ENCODE measurements at regions not wholly inside any gene's neighbourhood (a gene's known extent, or its start where the extent isn't known, plus 50 kb on each side); places are given as distances from the start of the nearest gene placed in this dataset.

DNA sequence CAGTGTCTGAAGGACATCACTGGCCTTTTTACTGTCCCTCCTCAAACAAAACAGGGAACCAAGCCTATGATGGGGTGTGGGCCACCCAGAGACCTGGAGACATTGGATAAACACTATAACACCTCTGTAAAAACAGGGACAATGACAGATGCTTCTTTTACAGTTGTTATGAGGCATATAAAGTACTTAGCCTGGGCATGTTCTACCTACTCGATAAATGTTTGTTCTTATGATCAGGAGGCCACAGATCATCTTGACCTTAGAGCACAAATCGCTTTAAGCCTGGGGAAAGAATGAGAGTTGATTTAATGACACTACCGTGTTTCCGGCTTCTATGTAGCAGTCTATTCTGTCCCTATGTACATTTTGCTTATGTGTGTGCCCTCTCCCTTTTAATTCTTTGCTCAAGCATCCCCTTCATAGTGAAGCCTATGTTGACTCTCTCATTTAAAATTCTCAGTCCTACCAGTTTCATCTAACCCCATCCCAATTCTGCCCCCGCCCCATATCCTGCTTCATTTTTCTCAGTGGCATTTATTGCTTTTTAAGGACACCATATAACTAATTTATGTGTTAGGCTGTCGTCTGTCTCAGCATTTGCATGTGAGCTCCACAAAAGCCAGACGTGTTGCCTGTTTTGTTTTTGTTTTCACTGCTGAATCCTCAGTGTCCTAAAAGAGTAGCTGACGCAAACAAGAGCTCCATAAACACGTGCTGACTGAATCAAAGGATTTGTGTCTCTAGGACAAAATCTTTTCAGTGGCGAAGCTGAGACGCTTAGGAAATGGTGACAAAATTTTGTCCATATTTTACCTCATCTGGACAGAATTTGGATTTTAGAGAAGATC, 182.3 kb upstream of the ST6GAL2 start:
- Histone ChIP-seq H3K27me3 (ENCODE audit: control insufficient read depth, insufficient read depth, low read length) (no peaks in the 10 kb centered on the region), H3K27ac (ENCODE audit: low read depth, low read length) (no peak overlapping the region), H3K4me1 (ENCODE audit: control insufficient read depth, insufficient read depth, low read length) (peaks cover 5% of the 10 kb centered on the region; the same call in 1 of the 2 replicates), H3K36me3 (ENCODE audit: control insufficient read depth, insufficient read depth, low read length) (no peaks in the 10 kb centered on the region), H3K9ac (ENCODE audit: low read depth, low read length) (no peak overlapping the region), H3K9me3 (ENCODE audit: control insufficient read depth, insufficient read depth, low read length) (no peaks in the 10 kb centered on the region), H3K4me3 (ENCODE audit: low read depth, low read length) (no peak overlapping the region)

DNA sequence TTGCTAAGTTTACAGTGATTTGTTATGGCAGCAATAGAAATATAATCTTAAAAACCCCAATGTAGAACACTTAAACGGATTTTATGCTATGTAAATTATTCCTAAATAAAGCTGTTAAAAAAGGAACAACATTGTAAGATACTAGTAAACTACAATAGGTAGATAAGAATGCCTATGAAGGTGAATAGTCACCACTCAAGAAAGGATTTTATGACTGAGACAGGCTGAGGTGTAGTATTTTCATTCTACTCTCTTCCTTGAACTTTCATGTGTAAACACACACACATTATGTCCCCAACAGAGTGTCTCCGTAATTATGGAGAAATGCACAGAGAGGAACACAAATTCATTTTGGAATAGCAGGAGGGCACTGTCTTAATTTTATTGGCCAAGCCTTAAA, 183.9 kb upstream of the ST6GAL2 start:
- H3K27me3 ChIP-seq (ENCODE audit: control insufficient read depth, insufficient read depth, low read length), result no peaks in the 10 kb centered on the region
- H3K27ac ChIP-seq (ENCODE audit: low read depth, low read length), result no peak overlapping the region
- H3K9me3 ChIP-seq (ENCODE audit: control insufficient read depth, insufficient read depth, low read length), result no peaks in the 10 kb centered on the region
- peaks cover 5% of the 10 kb centered on the region; the same call in 1 of the 2 replicates for H3K4me1 ChIP-seq (ENCODE audit: control insufficient read depth, insufficient read depth, low read length)
- no peaks in the 10 kb centered on the region for H3K36me3 ChIP-seq (ENCODE audit: control insufficient read depth, insufficient read depth, low read length)
- H3K9ac ChIP-seq (ENCODE audit: low read depth, low read length), result no peak overlapping the region
- no peak overlapping the region for H3K4me3 ChIP-seq (ENCODE audit: low read depth, low read length)

GRCh38 chr2:107072150-107072940, 186.4 kb upstream of the ST6GAL2 start:
- peaks cover 4% of the 10 kb centered on the region; the same call in 1 of the 2 replicates for H3K4me1 ChIP-seq (ENCODE audit: control insufficient read depth, insufficient read depth, low read length)
- no peak overlapping the region for H3K4me3 ChIP-seq (ENCODE audit: low read depth, low read length)
- no peaks in the 10 kb centered on the region for H3K27me3 ChIP-seq (ENCODE audit: control insufficient read depth, insufficient read depth, low read length)
- no peak overlapping the region for H3K27ac ChIP-seq (ENCODE audit: low read depth, low read length)
- no peaks in the 10 kb centered on the region for H3K36me3 ChIP-seq (ENCODE audit: control insufficient read depth, insufficient read depth, low read length)
- H3K9me3 ChIP-seq (ENCODE audit: control insufficient read depth, insufficient read depth, low read length), result no peaks in the 10 kb centered on the region
- no peak overlapping the region for H3K9ac ChIP-seq (ENCODE audit: low read depth, low read length)

GRCh38 chr2:107078584-107078983, 192.6 kb upstream of the ST6GAL2 start:
- H3K9me3 ChIP-seq (ENCODE audit: control insufficient read depth, insufficient read depth, low read length), result no peaks in the 10 kb centered on the region
- no peak overlapping the region for H3K4me3 ChIP-seq (ENCODE audit: low read depth, low read length)
- H3K9ac ChIP-seq (ENCODE audit: low read depth, low read length), result no peak overlapping the region
- no peak overlapping the region for H3K27ac ChIP-seq (ENCODE audit: low read depth, low read length)
- no peaks in the 10 kb centered on the region for H3K4me1 ChIP-seq (ENCODE audit: control insufficient read depth, insufficient read depth, low read length)
- no peaks in the 10 kb centered on the region for H3K27me3 ChIP-seq (ENCODE audit: control insufficient read depth, insufficient read depth, low read length)
- no peaks in the 10 kb centered on the region for H3K36me3 ChIP-seq (ENCODE audit: control insufficient read depth, insufficient read depth, low read length)

DNA sequence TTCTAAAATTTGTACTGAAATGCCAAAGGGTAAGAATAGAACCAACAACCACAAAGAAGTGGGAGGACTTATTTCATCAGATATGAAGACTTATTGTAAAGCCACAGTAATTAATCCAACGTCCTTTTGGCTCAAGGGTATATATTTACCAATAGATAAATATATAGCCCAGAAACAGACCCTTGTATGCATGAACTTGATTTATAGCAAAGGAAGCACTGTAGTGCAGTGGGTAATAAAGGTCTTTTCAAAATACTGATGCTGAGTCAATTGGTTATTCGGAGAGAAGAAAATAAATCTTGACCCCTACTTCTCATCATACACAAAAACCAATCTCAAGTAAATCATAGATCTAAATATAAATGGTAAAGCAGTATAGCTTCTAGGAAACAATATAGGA, 200.5 kb upstream of the ST6GAL2 start:
- Histone ChIP-seq H3K4me1 (ENCODE audit: control insufficient read depth, insufficient read depth, low read length) (no peaks in the 10 kb centered on the region; the same call in 1 of the 2 replicates), H3K27me3 (ENCODE audit: control insufficient read depth, insufficient read depth, low read length) (no peaks in the 10 kb centered on the region), H3K27ac (ENCODE audit: low read depth, low read length) (no peak overlapping the region)

DNA sequence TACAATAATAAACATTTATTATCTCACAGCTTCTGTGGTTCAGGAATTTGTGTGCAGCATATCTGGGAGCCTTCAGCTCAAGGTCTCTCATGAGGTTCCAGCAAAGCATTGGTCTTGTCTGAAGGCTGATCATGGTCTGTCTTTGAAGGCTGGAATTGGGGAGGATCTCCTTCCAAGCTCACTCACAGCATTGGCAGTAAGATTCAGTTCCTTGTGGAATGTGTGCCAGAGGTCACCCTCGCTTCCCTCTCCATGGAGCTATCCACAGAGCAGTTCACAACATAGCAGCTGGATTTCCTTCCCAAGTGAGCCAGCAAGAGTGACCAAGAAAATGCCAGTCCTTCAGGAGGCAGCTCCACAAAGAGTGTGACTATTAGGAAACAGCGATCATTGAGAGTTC, 202.2 kb upstream of the ST6GAL2 start:
- Histone ChIP-seq H3K27ac (ENCODE audit: low read depth, low read length) (no peak overlapping the region), H3K9me3 (ENCODE audit: control insufficient read depth, insufficient read depth, low read length) (no peaks in the 10 kb centered on the region), H3K36me3 (ENCODE audit: control insufficient read depth, insufficient read depth, low read length) (no peaks in the 10 kb centered on the region), H3K9ac (ENCODE audit: low read depth, low read length) (no peak overlapping the region), H3K4me1 (ENCODE audit: control insufficient read depth, insufficient read depth, low read length) (no peaks in the 10 kb centered on the region; the same call in 1 of the 2 replicates), H3K27me3 (ENCODE audit: control insufficient read depth, insufficient read depth, low read length) (no peaks in the 10 kb centered on the region), H3K4me3 (ENCODE audit: low read depth, low read length) (no peak overlapping the region)

More for the DNA sequence above, 200.5 kb upstream of the ST6GAL2 start:
- Histone ChIP-seq H3K4me3 (ENCODE audit: low read depth, low read length) (no peak overlapping the region), H3K36me3 (ENCODE audit: control insufficient read depth, insufficient read depth, low read length) (no peaks in the 10 kb centered on the region), H3K9me3 (ENCODE audit: control insufficient read depth, insufficient read depth, low read length) (no peaks in the 10 kb centered on the region), H3K9ac (ENCODE audit: low read depth, low read length) (no peak overlapping the region)

DNA sequence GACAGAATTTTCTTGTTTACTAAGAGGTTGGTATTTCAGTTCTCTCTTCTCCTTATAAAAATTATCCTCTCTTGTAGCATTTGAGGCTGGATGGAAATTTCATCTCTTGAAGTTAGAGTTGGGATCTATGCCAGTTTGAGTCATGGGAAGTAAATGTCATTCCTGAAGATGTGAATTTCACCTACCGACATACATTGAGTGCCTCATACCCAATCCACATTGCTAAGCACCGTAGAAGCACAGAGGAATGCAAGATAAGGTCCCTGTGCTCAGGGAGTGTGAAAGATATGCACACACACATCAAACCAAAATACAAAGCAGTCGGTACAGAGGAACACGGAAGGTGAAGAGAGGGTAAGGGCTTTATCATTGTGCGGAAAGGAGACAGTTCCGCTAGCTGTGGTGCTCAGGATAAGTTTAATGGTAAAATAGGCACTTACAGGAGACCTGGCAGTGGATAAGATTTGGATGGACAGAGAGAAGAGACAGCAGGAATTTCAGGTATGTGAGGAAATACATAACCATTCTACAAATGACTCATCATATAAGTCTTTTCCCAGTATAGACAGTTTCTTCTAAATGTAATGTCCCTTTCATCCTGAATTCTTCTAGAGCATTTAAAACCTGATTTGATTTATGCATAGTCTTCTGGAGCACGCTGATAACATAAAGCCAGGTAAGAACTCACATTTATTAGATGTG, 205.3 kb upstream of the ST6GAL2 start:
- Histone ChIP-seq H3K4me1 (ENCODE audit: control insufficient read depth, insufficient read depth, low read length) (no peaks in the 10 kb centered on the region; the same call in 1 of the 2 replicates), H3K27ac (ENCODE audit: low read depth, low read length) (no peak overlapping the region), H3K36me3 (ENCODE audit: control insufficient read depth, insufficient read depth, low read length) (no peaks in the 10 kb centered on the region), H3K9me3 (ENCODE audit: control insufficient read depth, insufficient read depth, low read length) (no peaks in the 10 kb centered on the region), H3K9ac (ENCODE audit: low read depth, low read length) (no peak overlapping the region), H3K4me3 (ENCODE audit: low read depth, low read length) (no peak overlapping the region), H3K27me3 (ENCODE audit: control insufficient read depth, insufficient read depth, low read length) (no peaks in the 10 kb centered on the region)

GRCh38 chr2:107093426-107093957, 207.5 kb upstream of the ST6GAL2 start:
- Histone ChIP-seq H3K4me3 (ENCODE audit: low read depth, low read length) (no peak overlapping the region), H3K36me3 (ENCODE audit: control insufficient read depth, insufficient read depth, low read length) (no peaks in the 10 kb centered on the region), H3K4me1 (ENCODE audit: control insufficient read depth, insufficient read depth, low read length) (no peaks in the 10 kb centered on the region; the same call in 1 of the 2 replicates), H3K27ac (ENCODE audit: low read depth, low read length) (no peak overlapping the region), H3K9me3 (ENCODE audit: control insufficient read depth, insufficient read depth, low read length) (no peaks in the 10 kb centered on the region), H3K9ac (ENCODE audit: low read depth, low read length) (no peak overlapping the region), H3K27me3 (ENCODE audit: control insufficient read depth, insufficient read depth, low read length) (no peaks in the 10 kb centered on the region)

- H3K4me1 ChIP-seq (ENCODE audit: control insufficient read depth, insufficient read depth, low read length), result no peaks in the 10 kb centered on the region; the same call in 1 of the 2 replicates
- no peak overlapping the region for H3K27ac ChIP-seq (ENCODE audit: low read depth, low read length)
- H3K4me3 ChIP-seq (ENCODE audit: low read depth, low read length), result no peak overlapping the region
- no peak overlapping the region for H3K9ac ChIP-seq (ENCODE audit: low read depth, low read length)
- no peaks in the 10 kb centered on the region for H3K9me3 ChIP-seq (ENCODE audit: control insufficient read depth, insufficient read depth, low read length)
- H3K36me3 ChIP-seq (ENCODE audit: control insufficient read depth, insufficient read depth, low read length), result no peaks in the 10 kb centered on the region
- H3K27me3 ChIP-seq (ENCODE audit: control insufficient read depth, insufficient read depth, low read length), result no peaks in the 10 kb centered on the region
These were observed 208.6 kb upstream of the ST6GAL2 start for GRCh38 chr2:107094450-107094986.

GRCh38 chr2:107102176-107102575, 216.2 kb upstream of the ST6GAL2 start:
- H3K4me1 ChIP-seq (ENCODE audit: control insufficient read depth, insufficient read depth, low read length), result no peaks in the 10 kb centered on the region
- H3K36me3 ChIP-seq (ENCODE audit: control insufficient read depth, insufficient read depth, low read length), result no peaks in the 10 kb centered on the region
- H3K4me3 ChIP-seq (ENCODE audit: low read depth, low read length), result no peak overlapping the region
- no peaks in the 10 kb centered on the region for H3K27me3 ChIP-seq (ENCODE audit: control insufficient read depth, insufficient read depth, low read length)
- no peak overlapping the region for H3K27ac ChIP-seq (ENCODE audit: low read depth, low read length)
- H3K9me3 ChIP-seq (ENCODE audit: control insufficient read depth, insufficient read depth, low read length), result no peaks in the 10 kb centered on the region
- H3K9ac ChIP-seq (ENCODE audit: low read depth, low read length), result no peak overlapping the region

Data from HUES48 (cell line).